Thyroid gland (tissue), 4 donors: ENCODE measurements at regions not wholly inside any gene's neighbourhood (a gene's known extent, or its start where the extent isn't known, plus 50 kb on each side); places are given as distances from the start of the nearest gene placed in this dataset.

Source experiments
- POLR2A ChIP-seq, 2 donors: fragments of 450-650 bp; IDR thresholded peaks; one replicate each; pipeline ENCODE4 v1.6.1; 2017; ENCODE audit warnings: antibody characterized with exemption in 2 of 2, mild to moderate bottlenecking in 2 of 2, moderate library complexity in 1 of 2
- TF ChIP-seq, protein P1 (sequence below), 6 experiments: fragments of 200-600 bp in 3 of 6; fragments of 450-650 bp in 3 of 6; sonication (generic) in 3 of 6; IDR thresholded peaks; one replicate each; pipeline ENCODE4 v1.5.1; 2016 to 2019; ENCODE audit warnings: antibody characterized with exemption in 6 of 6, mild to moderate bottlenecking in 2 of 6, inconsistent platforms in 1 of 6, moderate library complexity in 1 of 6

DNA sequence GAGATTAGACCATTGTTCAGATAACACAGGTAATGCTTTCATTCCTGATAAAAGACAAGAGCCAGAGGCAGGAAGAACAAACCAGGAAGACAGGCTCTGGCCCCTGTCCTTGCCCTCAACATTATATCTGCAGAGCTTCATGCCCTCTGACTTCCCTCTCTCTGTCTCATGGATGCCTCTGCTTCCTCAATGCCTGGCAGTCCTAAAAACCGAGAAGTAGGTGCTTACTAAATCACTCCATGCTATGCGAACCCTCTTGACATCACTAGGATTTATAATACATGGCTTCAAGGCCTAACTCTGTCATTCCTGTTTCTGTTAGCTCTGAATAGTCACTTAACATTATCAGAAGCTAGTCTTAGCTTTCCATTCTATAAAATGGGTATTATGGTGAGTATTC lies 117.8 kb downstream of the TLR4 start:
- TF ChIP-seq, protein P1, sequence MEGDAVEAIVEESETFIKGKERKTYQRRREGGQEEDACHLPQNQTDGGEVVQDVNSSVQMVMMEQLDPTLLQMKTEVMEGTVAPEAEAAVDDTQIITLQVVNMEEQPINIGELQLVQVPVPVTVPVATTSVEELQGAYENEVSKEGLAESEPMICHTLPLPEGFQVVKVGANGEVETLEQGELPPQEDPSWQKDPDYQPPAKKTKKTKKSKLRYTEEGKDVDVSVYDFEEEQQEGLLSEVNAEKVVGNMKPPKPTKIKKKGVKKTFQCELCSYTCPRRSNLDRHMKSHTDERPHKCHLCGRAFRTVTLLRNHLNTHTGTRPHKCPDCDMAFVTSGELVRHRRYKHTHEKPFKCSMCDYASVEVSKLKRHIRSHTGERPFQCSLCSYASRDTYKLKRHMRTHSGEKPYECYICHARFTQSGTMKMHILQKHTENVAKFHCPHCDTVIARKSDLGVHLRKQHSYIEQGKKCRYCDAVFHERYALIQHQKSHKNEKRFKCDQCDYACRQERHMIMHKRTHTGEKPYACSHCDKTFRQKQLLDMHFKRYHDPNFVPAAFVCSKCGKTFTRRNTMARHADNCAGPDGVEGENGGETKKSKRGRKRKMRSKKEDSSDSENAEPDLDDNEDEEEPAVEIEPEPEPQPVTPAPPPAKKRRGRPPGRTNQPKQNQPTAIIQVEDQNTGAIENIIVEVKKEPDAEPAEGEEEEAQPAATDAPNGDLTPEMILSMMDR (IDR thresholded peaks at IDR 0.05) = no peak
- TF ChIP-seq POLR2A (IDR thresholded peaks at IDR 0.05) = no peak
